SK-N-SH treated with all-trans-retinoic acid at 6 μM for 48 hours (cell line): ENCODE measurements at regions not wholly inside any gene's neighbourhood (a gene's known extent, or its start where the extent isn't known, plus 50 kb on each side); places are given as distances from the start of the nearest gene placed in this dataset.

Experiments
- ATAC-seq: fragments of 200-7000 bp; cut with Tn5 transposase; 3 replicates; pipeline ENCODE4 v1.9.1; 2020; ENCODE audit warnings: mild to moderate bottlenecking, moderate library complexity
- BACH2 ChIP-seq: fragments of 250-450 bp; sonication (Bioruptor Pico); IDR thresholded peaks from 2 replicates; pipeline ENCODE4 v1.9.0; 2021; ENCODE audit warnings: mild to moderate bottlenecking, borderline replicate concordance
- CSDC2 ChIP-seq: fragments of 250-450 bp; sonication (Bioruptor Pico); IDR thresholded peaks from 2 replicates; pipeline ENCODE4 v1.5.0; 2020; ENCODE audit warnings: mild to moderate bottlenecking, moderate library complexity
- ESRRG ChIP-seq: fragments of 250-450 bp; sonication (Bioruptor Pico); IDR thresholded peaks from 2 replicates; pipeline ENCODE4 v1.6.1; 2021; ENCODE audit warnings: mild to moderate bottlenecking
- GLIS3 ChIP-seq: fragments of 250-450 bp; sonication (Bioruptor Pico); IDR thresholded peaks from 2 replicates; pipeline ENCODE4 v1.5.0; 2020; ENCODE audit warnings: mild to moderate bottlenecking, moderate library complexity
- OSR1 ChIP-seq: fragments of 250-450 bp; sonication (Bioruptor Pico); IDR thresholded peaks from 2 replicates; pipeline ENCODE4 v1.8.0; 2022; ENCODE audit warnings: moderate library complexity, mild to moderate bottlenecking, inconsistent platforms
- PPARA ChIP-seq: fragments of 250-450 bp; sonication (Bioruptor Pico); IDR thresholded peaks from 2 replicates; pipeline ENCODE4 v1.5.0; 2020; ENCODE audit warnings: mild to moderate bottlenecking, borderline replicate concordance
- RARB ChIP-seq: fragments of 250-450 bp; sonication (Bioruptor Pico); IDR thresholded peaks from 2 replicates; pipeline ENCODE4 v1.8.0; 2021; ENCODE audit warnings: mild to moderate bottlenecking, moderate library complexity
- SNAI2 ChIP-seq: fragments of 250-450 bp; sonication (Bioruptor Pico); IDR thresholded peaks from 2 replicates; pipeline ENCODE4 v1.5.0; 2020; ENCODE audit warnings: mild to moderate bottlenecking, moderate library complexity
- TCF4 ChIP-seq: fragments of 250-450 bp; sonication (Bioruptor Pico); IDR thresholded peaks from 2 replicates; pipeline ENCODE4 v1.8.0; 2021; ENCODE audit warnings: mild to moderate bottlenecking, moderate library complexity, borderline replicate concordance
- TOX ChIP-seq: fragments of 250-450 bp; sonication (Bioruptor Pico); IDR thresholded peaks from 2 replicates; pipeline ENCODE4 v1.8.0; 2021; ENCODE audit warnings: mild to moderate bottlenecking, moderate library complexity, borderline replicate concordance
- ZC3H10 ChIP-seq: fragments of 250-450 bp; sonication (Bioruptor Pico); IDR thresholded peaks from 2 replicates; pipeline ENCODE4 v1.5.1; 2021; ENCODE audit warnings: mild to moderate bottlenecking, moderate library complexity
- ZFP3 ChIP-seq: fragments of 250-450 bp; sonication (Bioruptor Pico); IDR thresholded peaks from 2 replicates; pipeline ENCODE4 v1.5.0; 2020; ENCODE audit warnings: mild to moderate bottlenecking, moderate library complexity
- ZFP30 ChIP-seq: fragments of 450-650 bp; formaldehyde crosslinking; IDR thresholded peaks from 2 replicates; pipeline ENCODE4 v1.5.0; 2022; ENCODE audit warnings: mild to moderate bottlenecking, moderate library complexity
- ZNF565 ChIP-seq: fragments of 450-650 bp; formaldehyde crosslinking; conservative IDR thresholded peaks from 2 replicates; pipeline ENCODE4 v1.5.0; 2020; ENCODE audit warnings: low read depth, mild to moderate bottlenecking, moderate library complexity
- ZNF70 ChIP-seq: fragments of 450-650 bp; formaldehyde crosslinking; IDR thresholded peaks from 2 replicates; pipeline ENCODE4 v1.5.0; 2020; ENCODE audit warnings: mild to moderate bottlenecking, moderate library complexity
- ZNF8 ChIP-seq: fragments of 450-650 bp; formaldehyde crosslinking; IDR thresholded peaks from 2 replicates; pipeline ENCODE4 v1.5.0; 2020; ENCODE audit warnings: mild to moderate bottlenecking, moderate library complexity
- TF ChIP-seq, protein P1 (sequence below): fragments of 250-450 bp; sonication (Bioruptor Pico); IDR thresholded peaks from 2 replicates; pipeline ENCODE4 v1.5.1; 2021; ENCODE audit warnings: mild to moderate bottlenecking, moderate library complexity
- TF ChIP-seq, protein P2 (sequence below): fragments of 250-450 bp; sonication (Bioruptor Pico); IDR thresholded peaks from 2 replicates; pipeline ENCODE4 v1.8.0; 2021; ENCODE audit warnings: low read depth, mild to moderate bottlenecking, moderate library complexity, borderline replicate concordance
- TF ChIP-seq, protein P3 (sequence below): fragments of 250-450 bp; sonication (Bioruptor Pico); IDR thresholded peaks from 2 replicates; pipeline ENCODE4 v1.5.0; 2020; ENCODE audit warnings: mild to moderate bottlenecking, moderate library complexity
- TF ChIP-seq, protein P4 (sequence below): fragments of 250-450 bp; sonication (Bioruptor Pico); IDR thresholded peaks from 2 replicates; pipeline ENCODE4 v1.5.1; 2020; ENCODE audit warnings: low read depth, mild to moderate bottlenecking, moderate library complexity
- TF ChIP-seq, protein P5 (sequence below): fragments of 250-450 bp; sonication (Bioruptor Pico); IDR thresholded peaks from 2 replicates; pipeline ENCODE4 v1.8.0; 2020; ENCODE audit warnings: mild to moderate bottlenecking, moderate library complexity, borderline replicate concordance

DNA sequence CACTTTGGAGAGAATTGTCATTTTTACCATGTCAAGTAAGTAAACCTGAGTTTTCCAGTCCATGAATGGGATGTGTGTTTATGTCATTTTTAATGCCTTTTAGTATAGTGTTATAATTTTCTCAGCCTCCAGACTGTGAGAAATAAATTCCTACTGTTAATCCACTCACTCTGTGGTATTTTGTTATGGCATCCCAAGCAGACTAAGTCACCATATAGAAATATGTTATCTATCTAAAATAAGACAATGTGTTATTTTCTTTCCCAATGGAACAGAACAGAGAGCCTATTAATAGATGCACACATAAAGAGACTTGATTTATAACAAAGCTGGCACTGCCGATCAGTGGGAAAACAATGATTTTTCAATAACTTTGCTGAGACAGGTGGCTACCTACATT, 70.2 kb upstream of the SLC4A11 start:
- no peak for TF ChIP-seq SNAI2 (CRISPR knock-in tag)
- TF ChIP-seq, protein P1, sequence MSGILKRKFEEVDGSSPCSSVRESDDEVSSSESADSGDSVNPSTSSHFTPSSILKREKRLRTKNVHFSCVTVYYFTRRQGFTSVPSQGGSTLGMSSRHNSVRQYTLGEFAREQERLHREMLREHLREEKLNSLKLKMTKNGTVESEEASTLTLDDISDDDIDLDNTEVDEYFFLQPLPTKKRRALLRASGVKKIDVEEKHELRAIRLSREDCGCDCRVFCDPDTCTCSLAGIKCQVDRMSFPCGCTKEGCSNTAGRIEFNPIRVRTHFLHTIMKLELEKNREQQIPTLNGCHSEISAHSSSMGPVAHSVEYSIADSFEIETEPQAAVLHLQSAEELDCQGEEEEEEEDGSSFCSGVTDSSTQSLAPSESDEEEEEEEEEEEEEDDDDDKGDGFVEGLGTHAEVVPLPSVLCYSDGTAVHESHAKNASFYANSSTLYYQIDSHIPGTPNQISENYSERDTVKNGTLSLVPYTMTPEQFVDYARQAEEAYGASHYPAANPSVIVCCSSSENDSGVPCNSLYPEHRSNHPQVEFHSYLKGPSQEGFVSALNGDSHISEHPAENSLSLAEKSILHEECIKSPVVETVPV (CRISPR knock-in tag), result no peak
- no peak for TF ChIP-seq ZNF565
- TF ChIP-seq, protein P2, sequence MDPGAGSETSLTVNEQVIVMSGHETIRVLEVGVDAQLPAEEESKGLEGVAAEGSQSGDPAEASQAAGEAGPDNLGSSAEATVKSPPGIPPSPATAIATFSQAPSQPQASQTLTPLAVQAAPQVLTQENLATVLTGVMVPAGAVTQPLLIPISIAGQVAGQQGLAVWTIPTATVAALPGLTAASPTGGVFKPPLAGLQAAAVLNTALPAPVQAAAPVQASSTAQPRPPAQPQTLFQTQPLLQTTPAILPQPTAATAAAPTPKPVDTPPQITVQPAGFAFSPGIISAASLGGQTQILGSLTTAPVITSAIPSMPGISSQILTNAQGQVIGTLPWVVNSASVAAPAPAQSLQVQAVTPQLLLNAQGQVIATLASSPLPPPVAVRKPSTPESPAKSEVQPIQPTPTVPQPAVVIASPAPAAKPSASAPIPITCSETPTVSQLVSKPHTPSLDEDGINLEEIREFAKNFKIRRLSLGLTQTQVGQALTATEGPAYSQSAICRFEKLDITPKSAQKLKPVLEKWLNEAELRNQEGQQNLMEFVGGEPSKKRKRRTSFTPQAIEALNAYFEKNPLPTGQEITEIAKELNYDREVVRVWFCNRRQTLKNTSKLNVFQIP (CRISPR knock-in tag), result no peak
- TF ChIP-seq, protein P3, sequence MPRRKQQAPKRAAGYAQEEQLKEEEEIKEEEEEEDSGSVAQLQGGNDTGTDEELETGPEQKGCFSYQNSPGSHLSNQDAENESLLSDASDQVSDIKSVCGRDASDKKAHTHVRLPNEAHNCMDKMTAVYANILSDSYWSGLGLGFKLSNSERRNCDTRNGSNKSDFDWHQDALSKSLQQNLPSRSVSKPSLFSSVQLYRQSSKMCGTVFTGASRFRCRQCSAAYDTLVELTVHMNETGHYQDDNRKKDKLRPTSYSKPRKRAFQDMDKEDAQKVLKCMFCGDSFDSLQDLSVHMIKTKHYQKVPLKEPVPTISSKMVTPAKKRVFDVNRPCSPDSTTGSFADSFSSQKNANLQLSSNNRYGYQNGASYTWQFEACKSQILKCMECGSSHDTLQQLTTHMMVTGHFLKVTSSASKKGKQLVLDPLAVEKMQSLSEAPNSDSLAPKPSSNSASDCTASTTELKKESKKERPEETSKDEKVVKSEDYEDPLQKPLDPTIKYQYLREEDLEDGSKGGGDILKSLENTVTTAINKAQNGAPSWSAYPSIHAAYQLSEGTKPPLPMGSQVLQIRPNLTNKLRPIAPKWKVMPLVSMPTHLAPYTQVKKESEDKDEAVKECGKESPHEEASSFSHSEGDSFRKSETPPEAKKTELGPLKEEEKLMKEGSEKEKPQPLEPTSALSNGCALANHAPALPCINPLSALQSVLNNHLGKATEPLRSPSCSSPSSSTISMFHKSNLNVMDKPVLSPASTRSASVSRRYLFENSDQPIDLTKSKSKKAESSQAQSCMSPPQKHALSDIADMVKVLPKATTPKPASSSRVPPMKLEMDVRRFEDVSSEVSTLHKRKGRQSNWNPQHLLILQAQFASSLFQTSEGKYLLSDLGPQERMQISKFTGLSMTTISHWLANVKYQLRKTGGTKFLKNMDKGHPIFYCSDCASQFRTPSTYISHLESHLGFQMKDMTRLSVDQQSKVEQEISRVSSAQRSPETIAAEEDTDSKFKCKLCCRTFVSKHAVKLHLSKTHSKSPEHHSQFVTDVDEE (CRISPR knock-in tag), result no peak
- TF ChIP-seq ESRRG, result no peak
- TF ChIP-seq OSR1 (CRISPR knock-in tag), result no peak
- TF ChIP-seq, protein P4, sequence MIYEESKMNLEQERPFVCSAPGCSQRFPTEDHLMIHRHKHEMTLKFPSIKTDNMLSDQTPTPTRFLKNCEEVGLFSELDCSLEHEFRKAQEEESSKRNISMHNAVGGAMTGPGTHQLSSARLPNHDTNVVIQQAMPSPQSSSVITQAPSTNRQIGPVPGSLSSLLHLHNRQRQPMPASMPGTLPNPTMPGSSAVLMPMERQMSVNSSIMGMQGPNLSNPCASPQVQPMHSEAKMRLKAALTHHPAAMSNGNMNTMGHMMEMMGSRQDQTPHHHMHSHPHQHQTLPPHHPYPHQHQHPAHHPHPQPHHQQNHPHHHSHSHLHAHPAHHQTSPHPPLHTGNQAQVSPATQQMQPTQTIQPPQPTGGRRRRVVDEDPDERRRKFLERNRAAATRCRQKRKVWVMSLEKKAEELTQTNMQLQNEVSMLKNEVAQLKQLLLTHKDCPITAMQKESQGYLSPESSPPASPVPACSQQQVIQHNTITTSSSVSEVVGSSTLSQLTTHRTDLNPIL (CRISPR knock-in tag), result no peak
- TF ChIP-seq ZC3H10 (CRISPR knock-in tag), result no peak
- no peak for TF ChIP-seq BACH2 (CRISPR knock-in tag)
- TF ChIP-seq TOX, result no peak
- TF ChIP-seq, protein P5, sequence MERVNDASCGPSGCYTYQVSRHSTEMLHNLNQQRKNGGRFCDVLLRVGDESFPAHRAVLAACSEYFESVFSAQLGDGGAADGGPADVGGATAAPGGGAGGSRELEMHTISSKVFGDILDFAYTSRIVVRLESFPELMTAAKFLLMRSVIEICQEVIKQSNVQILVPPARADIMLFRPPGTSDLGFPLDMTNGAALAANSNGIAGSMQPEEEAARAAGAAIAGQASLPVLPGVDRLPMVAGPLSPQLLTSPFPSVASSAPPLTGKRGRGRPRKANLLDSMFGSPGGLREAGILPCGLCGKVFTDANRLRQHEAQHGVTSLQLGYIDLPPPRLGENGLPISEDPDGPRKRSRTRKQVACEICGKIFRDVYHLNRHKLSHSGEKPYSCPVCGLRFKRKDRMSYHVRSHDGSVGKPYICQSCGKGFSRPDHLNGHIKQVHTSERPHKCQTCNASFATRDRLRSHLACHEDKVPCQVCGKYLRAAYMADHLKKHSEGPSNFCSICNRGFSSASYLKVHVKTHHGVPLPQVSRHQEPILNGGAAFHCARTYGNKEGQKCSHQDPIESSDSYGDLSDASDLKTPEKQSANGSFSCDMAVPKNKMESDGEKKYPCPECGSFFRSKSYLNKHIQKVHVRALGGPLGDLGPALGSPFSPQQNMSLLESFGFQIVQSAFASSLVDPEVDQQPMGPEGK, result no peak
- TF ChIP-seq RARB (CRISPR knock-in tag), result no peak
- no peak for TF ChIP-seq ZNF70
- ATAC-seq, result no peak

DNA sequence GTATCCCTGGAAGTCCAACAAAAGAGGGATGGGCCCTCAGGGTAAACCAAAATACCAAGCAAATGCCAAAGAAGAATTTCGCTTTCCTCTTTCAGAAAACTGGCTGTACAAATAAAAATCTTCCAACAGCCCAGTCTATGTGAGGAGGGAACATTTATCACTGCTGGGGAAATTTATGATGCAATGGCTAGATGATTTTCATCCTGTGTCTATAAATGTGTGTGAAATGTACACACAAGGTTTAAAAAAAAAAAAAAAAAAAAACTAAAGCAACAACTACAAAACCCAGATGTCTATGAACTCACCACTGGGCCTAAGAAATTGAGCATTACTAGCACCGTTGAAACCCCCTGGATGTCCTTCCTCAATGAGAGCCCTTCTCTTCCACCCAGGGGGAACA, 68.7 kb upstream of the SLC4A11 start:
- ATAC-seq, result no peak
- no peak for TF ChIP-seq CSDC2 (CRISPR knock-in tag)
- no peak for TF ChIP-seq GLIS3 (CRISPR knock-in tag)
- no peak for TF ChIP-seq ZFP3 (CRISPR knock-in tag)
- no peak for TF ChIP-seq TCF4
- TF ChIP-seq, protein P2 (CRISPR knock-in tag), result no peak
- TF ChIP-seq ESRRG, result no peak
- no peak for TF ChIP-seq ZFP30 (CRISPR knock-in tag)
- TF ChIP-seq ZNF565, result no peak
- TF ChIP-seq ZNF8 (CRISPR knock-in tag), result no peak
- TF ChIP-seq, protein P1 (CRISPR knock-in tag), result no peak
- TF ChIP-seq ZC3H10 (CRISPR knock-in tag), result no peak
- no peak for TF ChIP-seq SNAI2 (CRISPR knock-in tag)
- TF ChIP-seq, protein P4 (CRISPR knock-in tag), result no peak
- no peak for TF ChIP-seq PPARA (CRISPR knock-in tag)
- TF ChIP-seq OSR1 (CRISPR knock-in tag), result no peak
- TF ChIP-seq, protein P5, result no peak
- no peak for TF ChIP-seq TOX
- TF ChIP-seq ZNF70, result no peak
